Stimulated activated effector memory CD8-positive, alpha-beta T cell treated with anti-CD3 and anti-CD28 coated beads, Interleukin-12 subunit alpha, Interleukin-12 subunit beta, amount 100 ng/mL, for 72 hours (primary cell): ENCODE measurements at regions not wholly inside any gene's neighbourhood (a gene's known extent, or its start where the extent isn't known, plus 50 kb on each side); places are given as distances from the start of the nearest gene placed in this dataset.

Experiments used
- ATAC-seq: fragments of 150-1000 bp; cut with Tn5 transposase; 2 replicates; pipeline ENCODE4 v1.10.0; 2021
- DNase-seq, 2 donors: peaks; one replicate each; pipeline ENCODE4 v3.0.0; 2021 to 2022; ENCODE audit warnings: low spot score in 2 of 2
- H3K27ac Mint-ChIP-seq: one replicate; pipeline ENCODE4 v1.8.0; 2022; ENCODE audit warnings: mild to moderate bottlenecking, mixed read lengths
- H3K36me3 Mint-ChIP-seq: one replicate; pipeline ENCODE4 v1.8.0; 2022; ENCODE audit warnings: mild to moderate bottlenecking, mixed read lengths
- H3K4me1 Mint-ChIP-seq: one replicate; pipeline ENCODE4 v1.8.0; 2022; ENCODE audit warnings: mixed read lengths
- H3K4me3 Mint-ChIP-seq: one replicate; pipeline ENCODE4 v1.8.0; 2022; ENCODE audit warnings: mild to moderate bottlenecking, mixed read lengths
- H3K9me3 Mint-ChIP-seq: one replicate; pipeline ENCODE4 v1.8.0; 2022; ENCODE audit warnings: mixed read lengths

DNA sequence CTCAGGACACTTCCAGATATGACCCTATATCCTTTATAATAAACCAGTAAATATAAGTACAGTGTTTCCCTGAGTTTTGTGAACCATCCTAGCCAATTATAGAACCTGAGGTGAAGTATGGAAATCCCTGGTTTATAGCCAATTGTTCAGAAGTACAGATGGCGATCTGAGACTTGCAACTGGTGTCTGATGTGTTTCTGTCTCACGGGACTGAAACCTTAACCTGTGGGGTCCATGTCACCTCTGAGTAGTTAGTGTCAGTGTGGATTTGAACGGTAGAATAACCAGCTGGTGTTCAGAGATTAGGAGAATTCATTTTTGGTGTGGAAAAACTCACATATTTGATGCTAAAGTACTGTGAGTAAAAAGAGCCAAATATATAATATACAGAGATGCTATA is 606.6 kb downstream of the MAFB start:
- no peaks in the 10 kb centered on the region for H3K36me3 Mint-ChIP-seq
- no peak overlapping the region for H3K4me3 Mint-ChIP-seq
- no peaks in the 10 kb centered on the region for H3K4me1 Mint-ChIP-seq
- H3K27ac Mint-ChIP-seq = no peak overlapping the region
- no peak for ATAC-seq
- no peak for DNase-seq
- peaks cover 3% of the 10 kb centered on the region for H3K9me3 Mint-ChIP-seq

DNA sequence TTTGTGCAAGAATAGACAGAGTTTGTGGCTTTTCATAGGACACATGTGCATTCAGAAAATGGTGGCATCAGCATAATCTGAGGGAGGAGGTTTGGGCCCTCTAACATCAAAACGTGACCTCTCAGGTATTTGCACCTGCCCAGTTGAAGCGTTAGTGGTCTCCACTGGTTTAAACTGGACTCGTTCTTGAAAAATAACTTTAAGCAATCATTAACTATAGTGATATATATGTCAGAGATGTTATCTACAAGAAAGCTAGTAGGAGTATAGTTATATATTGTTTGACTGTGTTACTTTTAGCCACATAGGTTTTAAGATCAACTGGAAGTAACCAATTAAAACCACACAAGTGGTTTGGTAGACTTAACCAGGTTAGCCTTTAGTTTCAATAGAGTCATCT is 607.4 kb downstream of the MAFB start:
- Mint-ChIP-seq H3K4me1 (no peaks in the 10 kb centered on the region), H3K27ac (no peak overlapping the region), H3K4me3 (no peak overlapping the region), H3K36me3 (no peaks in the 10 kb centered on the region), H3K9me3 (peaks cover 3% of the 10 kb centered on the region)
- ATAC-seq (no peak), DNase-seq (no peak)

DNA sequence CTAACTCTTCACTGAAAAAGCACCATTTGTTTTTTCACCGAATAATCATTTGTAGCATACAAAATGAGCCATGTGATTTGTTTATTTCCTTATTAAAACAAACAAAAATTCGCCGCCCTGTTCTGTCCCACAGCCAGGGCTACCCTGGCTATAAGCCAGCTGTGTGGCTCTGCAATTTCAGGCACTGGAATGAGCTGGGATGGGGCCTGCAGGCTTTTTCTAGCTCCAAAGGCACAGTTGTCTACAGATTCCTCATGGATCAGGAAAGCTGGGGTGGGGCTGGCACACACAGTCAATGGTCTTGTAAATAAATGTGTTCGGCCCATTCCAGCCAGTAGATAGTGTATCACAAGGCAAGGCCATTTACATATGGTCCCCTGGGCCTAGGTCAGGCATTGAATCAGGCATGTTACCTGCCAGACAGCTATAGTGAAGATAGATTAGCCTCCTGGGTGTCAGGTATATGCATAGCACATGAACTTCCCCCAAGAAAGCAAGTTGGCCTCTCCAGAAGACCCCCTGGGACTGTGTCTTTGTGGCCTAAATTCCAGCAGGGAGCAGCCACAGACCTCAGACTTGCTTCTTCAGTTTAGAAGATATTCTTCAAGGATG is 608.9 kb downstream of the MAFB start:
- Mint-ChIP-seq H3K4me1 (no peaks in the 10 kb centered on the region), H3K36me3 (no peaks in the 10 kb centered on the region), H3K4me3 (no peak overlapping the region), H3K9me3 (peaks cover 3% of the 10 kb centered on the region), H3K27ac (no peak overlapping the region)
- ATAC-seq (no peak), DNase-seq (no peak)

DNA sequence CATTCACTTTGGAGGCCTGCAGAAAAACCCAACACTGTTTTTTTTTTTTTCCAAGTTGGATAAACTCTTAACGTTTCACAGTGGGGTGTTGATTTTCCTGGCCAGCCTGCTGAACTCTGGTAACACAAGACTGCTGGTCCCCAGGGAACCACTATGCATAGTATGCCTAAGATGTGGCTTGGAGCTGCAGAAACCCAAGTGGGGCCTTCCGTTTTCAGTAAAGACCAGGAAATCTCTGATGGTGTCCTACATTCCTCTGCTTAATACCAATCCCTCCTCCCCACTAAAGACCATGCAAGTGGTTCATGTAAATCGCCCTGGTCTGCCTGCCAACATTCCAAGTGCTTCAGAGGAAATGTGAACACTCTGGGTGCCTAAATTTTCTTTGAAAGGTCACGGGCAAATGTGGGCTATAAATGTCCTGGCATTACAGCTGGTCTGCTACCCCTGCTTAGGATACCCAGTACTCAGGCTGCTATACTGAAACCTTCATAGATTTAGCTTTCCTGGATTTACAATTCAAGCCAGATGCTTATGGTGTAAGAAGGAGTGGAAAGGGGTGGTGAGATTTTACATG is 615.4 kb downstream of the MAFB start:
- no peaks in the 10 kb centered on the region for H3K36me3 Mint-ChIP-seq

DNA sequence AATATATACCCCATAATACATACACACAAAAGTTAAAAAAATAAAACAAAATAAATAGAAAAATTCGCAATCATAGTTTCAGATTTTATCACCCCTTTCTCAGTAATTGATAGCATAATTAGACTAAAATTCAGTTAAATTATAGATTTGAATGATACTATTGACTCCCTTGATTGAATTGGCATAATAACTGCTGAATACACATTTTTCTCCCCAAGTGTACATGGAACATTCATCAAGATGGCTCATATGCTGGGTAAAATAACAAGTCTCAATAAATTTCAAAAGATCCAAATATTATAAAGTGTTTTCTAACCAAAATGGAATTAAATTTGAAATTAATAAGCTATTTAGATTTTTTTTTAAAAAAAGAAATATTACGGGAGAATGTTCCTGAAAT is 616.1 kb downstream of the MAFB start:
- Mint-ChIP-seq H3K4me1 (no peaks in the 10 kb centered on the region), H3K9me3 (peaks cover 2% of the 10 kb centered on the region), H3K36me3 (no peaks in the 10 kb centered on the region), H3K4me3 (no peak overlapping the region), H3K27ac (no peak overlapping the region)
- DNase-seq (no peak), ATAC-seq (no peak)

More for the DNA sequence above, 615.4 kb downstream of the MAFB start:
- Mint-ChIP-seq H3K9me3 (no peaks in the 10 kb centered on the region), H3K4me1 (no peaks in the 10 kb centered on the region), H3K4me3 (no peak overlapping the region), H3K27ac (no peak overlapping the region)
- DNase-seq = no peak
- ATAC-seq = no peak

DNA sequence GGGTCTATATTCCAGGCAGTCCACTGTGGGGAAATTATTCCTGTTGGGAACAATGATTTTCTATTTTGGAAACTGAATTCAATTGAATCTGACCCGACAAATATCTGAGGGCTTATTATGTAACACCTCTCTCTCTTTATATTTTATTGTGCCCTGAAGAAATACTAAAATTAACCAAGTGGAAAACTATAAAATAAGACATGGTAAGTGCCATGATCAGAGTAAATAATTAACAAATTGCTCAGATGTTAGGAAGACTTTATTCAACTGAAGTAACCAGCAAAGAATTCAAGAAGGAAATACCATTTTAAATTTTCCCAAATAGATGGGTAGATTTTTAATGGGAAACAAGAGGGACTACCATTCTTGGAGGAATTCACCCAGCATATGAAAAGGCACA is 632.9 kb downstream of the MAFB start:
- Mint-ChIP-seq H3K27ac (no peak overlapping the region), H3K4me1 (no peaks in the 10 kb centered on the region), H3K36me3 (no peaks in the 10 kb centered on the region), H3K9me3 (peaks cover 2% of the 10 kb centered on the region), H3K4me3 (no peak overlapping the region)
- DNase-seq (no peak), ATAC-seq (no peak)

DNA sequence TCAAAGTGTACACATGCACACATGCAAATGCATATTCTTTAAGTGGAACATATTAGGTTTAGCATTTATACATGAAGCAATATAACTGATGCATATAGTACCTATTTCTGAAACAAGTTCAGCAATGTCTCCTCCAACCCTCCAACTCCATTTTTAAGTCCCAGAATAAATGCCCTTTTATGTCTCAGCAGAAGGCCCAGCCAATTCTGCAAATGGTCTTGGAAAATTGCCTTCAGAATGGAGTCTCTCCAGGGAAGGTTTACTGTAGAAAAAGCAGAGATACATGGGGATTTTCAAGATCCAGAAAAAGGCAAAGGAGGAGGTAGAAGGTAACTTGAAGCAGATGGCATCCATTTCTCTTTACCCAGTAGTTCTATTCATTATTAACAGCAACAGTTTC is 633.3 kb downstream of the MAFB start:
- peaks cover 2% of the 10 kb centered on the region for H3K9me3 Mint-ChIP-seq
- no peaks in the 10 kb centered on the region for H3K4me1 Mint-ChIP-seq
- no peak for ATAC-seq
- H3K36me3 Mint-ChIP-seq = no peaks in the 10 kb centered on the region
- H3K4me3 Mint-ChIP-seq = no peak overlapping the region
- DNase-seq = no peak
- no peak overlapping the region for H3K27ac Mint-ChIP-seq

DNA sequence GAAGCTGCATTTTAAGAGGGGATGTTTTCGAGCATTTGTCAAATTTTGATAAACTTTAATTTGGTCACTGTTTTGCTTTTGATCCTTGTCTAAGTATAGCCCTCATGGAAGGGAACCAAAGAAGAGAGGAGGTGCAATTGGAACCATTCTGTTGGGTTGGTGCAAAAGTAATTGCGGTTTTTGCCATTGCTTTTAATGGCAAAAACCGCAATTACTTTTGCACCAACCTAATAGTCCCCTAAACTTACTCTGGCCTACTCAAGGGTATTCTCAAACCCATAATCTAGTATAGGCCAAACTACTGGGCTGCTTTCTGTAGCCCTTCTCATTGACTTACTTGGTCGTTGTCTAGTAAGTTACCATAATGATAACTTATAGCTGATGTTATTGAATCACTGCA is 634.7 kb downstream of the MAFB start:
- peaks cover 2% of the 10 kb centered on the region for H3K9me3 Mint-ChIP-seq
- DNase-seq = no peak
- H3K27ac Mint-ChIP-seq = no peak overlapping the region
- H3K36me3 Mint-ChIP-seq = no peaks in the 10 kb centered on the region
- no peak for ATAC-seq
- no peak overlapping the region for H3K4me3 Mint-ChIP-seq
- no peaks in the 10 kb centered on the region for H3K4me1 Mint-ChIP-seq

DNA sequence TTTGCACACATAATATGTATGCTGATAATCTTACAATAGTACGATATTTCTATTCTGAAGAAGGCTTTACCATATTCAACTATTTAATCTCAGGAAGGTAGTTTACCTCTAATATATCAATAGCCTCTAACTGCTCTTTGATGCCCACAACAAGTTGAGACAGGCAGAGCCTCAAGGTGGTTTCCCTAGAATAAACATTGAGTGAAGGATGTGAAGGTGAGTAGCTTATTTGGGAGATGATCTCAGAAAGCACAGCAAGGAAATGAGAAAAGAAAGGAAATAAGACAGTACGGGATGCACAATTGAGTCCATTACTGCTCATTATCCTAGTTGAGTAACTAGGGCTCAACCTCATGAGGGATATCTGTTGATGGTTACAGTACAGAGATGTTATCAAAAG is 638.4 kb downstream of the MAFB start:
- H3K9me3 Mint-ChIP-seq = peaks cover 2% of the 10 kb centered on the region
- ATAC-seq = no peak
- H3K36me3 Mint-ChIP-seq = no peaks in the 10 kb centered on the region
- no peaks in the 10 kb centered on the region for H3K4me1 Mint-ChIP-seq
- no peak for DNase-seq
- H3K27ac Mint-ChIP-seq = no peak overlapping the region
- H3K4me3 Mint-ChIP-seq = no peak overlapping the region

DNA sequence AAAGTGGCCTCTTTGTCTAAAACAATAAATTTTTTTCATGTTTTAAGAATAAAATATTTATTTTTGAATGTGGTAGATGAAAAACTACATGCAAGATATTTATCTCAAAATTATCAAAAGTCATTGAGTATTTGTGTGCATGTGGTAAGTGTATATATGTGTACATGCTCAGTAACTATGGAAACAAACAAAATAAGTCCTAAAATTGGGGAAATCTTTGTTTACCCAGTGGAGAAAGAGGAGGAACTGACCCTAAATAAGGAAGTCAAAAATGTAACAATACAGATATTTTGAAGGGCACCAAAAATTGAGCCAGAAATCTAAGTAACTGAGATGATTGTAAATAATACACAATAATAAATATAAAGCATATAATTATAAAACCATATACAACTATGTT is 639.2 kb downstream of the MAFB start:
- Mint-ChIP-seq H3K27ac (no peak overlapping the region), H3K9me3 (peaks cover 2% of the 10 kb centered on the region), H3K36me3 (no peaks in the 10 kb centered on the region), H3K4me1 (no peaks in the 10 kb centered on the region), H3K4me3 (no peak overlapping the region)
- no peak for DNase-seq
- ATAC-seq = no peak

DNA sequence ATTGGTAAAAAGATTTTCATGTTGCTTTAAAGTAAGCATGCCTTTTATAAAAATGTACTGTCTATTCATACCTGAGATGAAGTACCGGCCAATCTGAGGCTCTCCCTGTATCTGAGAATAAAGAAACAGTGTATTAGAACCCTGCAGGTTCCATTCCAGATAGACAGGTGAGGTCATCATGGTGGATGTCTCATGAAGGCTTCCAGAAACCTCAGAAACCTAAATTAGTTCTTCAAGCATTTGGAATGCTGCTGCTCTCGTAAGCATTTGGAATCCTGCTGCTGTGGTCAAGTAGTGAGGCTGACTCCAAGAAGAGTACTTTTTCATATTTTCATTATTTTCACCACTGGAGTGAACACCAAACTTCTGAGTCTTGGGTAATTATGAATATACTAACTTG is 642.3 kb downstream of the MAFB start:
- H3K4me3 Mint-ChIP-seq = no peak overlapping the region
- DNase-seq (no peak), ATAC-seq (no peak)
- no peak overlapping the region for H3K27ac Mint-ChIP-seq
- no peaks in the 10 kb centered on the region for H3K4me1 Mint-ChIP-seq
- H3K9me3 Mint-ChIP-seq = no peaks in the 10 kb centered on the region
- no peaks in the 10 kb centered on the region for H3K36me3 Mint-ChIP-seq

DNA sequence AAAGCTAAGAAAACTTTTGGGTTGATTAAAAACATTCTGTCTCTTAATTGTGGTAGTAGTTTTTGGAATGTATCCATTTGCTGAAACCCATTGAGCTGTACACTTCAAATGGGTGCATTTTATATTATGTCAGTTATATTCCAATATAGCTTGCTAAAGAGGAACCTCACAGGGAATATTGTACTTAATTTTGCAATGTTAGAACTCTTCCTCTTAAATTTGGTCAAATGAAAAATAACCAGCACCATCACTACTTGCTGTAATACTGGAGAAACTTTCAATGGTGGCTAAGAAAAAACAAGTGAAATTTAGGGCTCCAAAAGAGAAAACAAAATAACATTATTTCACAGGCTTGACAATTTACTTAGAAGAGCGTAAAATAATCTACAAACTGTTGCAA is 651.5 kb downstream of the MAFB start:
- Mint-ChIP-seq H3K36me3 (no peaks in the 10 kb centered on the region), H3K4me3 (no peak overlapping the region), H3K9me3 (peaks cover 3% of the 10 kb centered on the region), H3K27ac (no peak overlapping the region), H3K4me1 (no peaks in the 10 kb centered on the region)
- ATAC-seq (no peak), DNase-seq (no peak)

DNA sequence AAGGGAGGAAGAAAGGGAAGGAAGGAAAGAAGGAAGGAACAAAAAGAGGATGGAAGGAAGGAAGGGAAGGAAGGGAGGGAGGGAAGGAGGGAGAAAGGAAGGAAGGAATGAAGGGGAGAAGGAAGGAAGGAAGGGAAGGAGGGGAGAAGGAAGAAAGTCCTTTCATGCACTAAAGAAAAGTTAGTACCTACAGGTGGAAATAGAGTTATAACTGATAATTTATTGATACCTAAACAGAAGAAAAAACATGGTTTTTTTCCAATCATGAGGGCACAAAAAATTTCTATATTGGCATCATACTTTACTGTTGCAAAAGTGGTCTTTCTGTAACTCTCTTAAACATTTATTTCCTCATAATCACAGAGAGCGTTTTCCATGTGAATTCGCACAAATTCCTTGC is 659.4 kb downstream of the MAFB start:
- DNase-seq = no peak
- ATAC-seq = no peak
- no peak overlapping the region for H3K27ac Mint-ChIP-seq
- no peaks in the 10 kb centered on the region for H3K4me1 Mint-ChIP-seq
- H3K4me3 Mint-ChIP-seq = no peak overlapping the region
- H3K9me3 Mint-ChIP-seq = peaks cover 8% of the 10 kb centered on the region
- no peaks in the 10 kb centered on the region for H3K36me3 Mint-ChIP-seq

DNA sequence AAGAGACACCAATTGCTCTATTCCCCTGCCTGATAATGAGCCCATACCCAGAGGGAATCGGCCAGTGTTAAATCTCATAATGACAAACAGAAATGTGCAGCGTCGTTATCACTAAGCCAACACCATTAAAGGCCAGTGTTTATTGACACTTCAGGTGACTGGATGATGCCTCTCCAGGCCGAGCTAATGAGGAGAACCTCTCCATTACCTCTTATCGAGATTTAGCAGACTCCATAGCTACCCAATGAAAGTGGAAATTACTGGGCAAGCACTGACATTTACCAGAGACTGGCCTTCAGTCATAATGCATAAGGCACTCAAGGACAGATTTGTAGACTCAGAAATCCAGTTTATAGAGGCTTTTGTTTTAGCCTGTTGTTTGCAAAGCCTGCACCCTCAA is 669.5 kb downstream of the MAFB start:
- no peak overlapping the region for H3K27ac Mint-ChIP-seq
- peaks cover under 1% of the 10 kb centered on the region for H3K9me3 Mint-ChIP-seq
- H3K4me3 Mint-ChIP-seq = no peak overlapping the region
- H3K4me1 Mint-ChIP-seq = no peaks in the 10 kb centered on the region
- DNase-seq (no peak), ATAC-seq (no peak)
- H3K36me3 Mint-ChIP-seq = no peaks in the 10 kb centered on the region

DNA sequence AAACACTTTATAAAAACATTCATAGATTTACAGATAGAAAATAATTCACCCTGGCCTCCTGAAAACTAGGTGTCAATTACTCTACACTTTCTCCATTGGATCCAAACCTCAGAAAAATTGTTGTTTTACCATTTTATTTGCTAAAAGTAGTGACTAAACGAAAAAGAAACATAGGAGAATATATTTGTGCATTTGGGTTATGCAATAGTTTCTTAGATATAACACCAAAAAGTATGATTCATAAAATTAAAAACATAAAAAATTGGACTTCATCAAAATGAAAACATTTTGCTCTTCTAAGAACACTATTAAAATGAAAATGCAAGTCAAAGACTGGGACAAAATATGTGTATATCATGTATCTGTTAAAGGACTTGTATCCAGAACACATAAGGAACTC is 671.3 kb downstream of the MAFB start:
- Mint-ChIP-seq H3K9me3 (peaks cover 2% of the 10 kb centered on the region), H3K4me3 (no peak overlapping the region), H3K36me3 (no peaks in the 10 kb centered on the region), H3K4me1 (no peaks in the 10 kb centered on the region), H3K27ac (no peak overlapping the region)
- ATAC-seq (no peak), DNase-seq (no peak)

DNA sequence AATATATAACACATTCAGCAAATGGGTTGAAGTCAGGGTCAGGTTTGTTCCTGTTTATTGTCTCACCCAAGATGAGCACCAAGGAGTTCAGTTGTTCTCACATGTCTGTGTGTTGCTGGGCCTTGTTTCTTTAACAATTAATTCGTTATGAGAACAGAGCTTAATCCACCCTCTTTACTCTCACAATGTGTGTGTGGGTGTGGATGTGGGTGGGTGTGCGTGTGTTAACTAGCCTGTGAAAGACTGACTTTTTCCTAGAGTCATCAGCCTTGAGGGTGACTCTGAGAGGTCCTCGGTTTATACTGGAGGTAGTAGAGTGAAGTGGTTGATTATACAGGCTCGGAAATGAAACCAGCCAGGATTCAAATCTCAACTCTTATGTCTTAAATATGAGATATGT is 672.1 kb downstream of the MAFB start:
- ATAC-seq = no peak
- H3K27ac Mint-ChIP-seq = no peak overlapping the region
- no peak overlapping the region for H3K4me3 Mint-ChIP-seq
- H3K36me3 Mint-ChIP-seq = no peaks in the 10 kb centered on the region
- no peaks in the 10 kb centered on the region for H3K4me1 Mint-ChIP-seq
- peaks cover 4% of the 10 kb centered on the region for H3K9me3 Mint-ChIP-seq
- DNase-seq = no peak

DNA sequence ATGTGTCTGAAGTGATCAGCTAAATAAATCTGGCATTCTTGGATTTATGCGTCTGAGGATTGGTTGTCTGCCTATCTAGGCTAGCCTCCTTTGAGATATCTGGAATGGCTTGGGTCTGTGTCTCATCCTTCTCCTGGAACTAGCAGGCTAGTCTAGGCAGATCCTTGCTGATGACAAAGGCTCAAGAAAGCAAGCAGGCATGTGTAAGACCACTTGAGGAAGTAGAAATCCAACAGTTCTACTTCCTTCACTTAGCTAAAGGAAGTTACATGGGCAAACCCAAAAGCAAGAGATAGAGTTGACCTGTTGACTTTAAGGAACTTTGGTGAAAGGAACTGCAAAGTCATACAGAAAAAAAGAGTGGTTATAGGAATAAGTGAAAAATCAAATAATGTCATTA is 672.6 kb downstream of the MAFB start:
- DNase-seq (no peak), ATAC-seq (no peak)
- no peaks in the 10 kb centered on the region for H3K36me3 Mint-ChIP-seq
- H3K4me1 Mint-ChIP-seq = no peaks in the 10 kb centered on the region
- peaks cover 5% of the 10 kb centered on the region for H3K9me3 Mint-ChIP-seq
- H3K4me3 Mint-ChIP-seq = no peak overlapping the region
- no peak overlapping the region for H3K27ac Mint-ChIP-seq
